Middle frontal gyrus (tissue), 1 donor: ENCODE measurements at regions not wholly inside any gene's neighbourhood (a gene's known extent, or its start where the extent isn't known, plus 50 kb on each side); places are given as distances from the start of the nearest gene placed in this dataset.
"Not testable (repeated sequence)": the region's sequence is repeated elsewhere in the genome, so short reads cannot be mapped to it uniquely, and the experiment has no call there.

Experiments used
- DNase-seq: peaks from one replicate; pipeline ENCODE4 v3.0.0-alpha.2; 2015; ENCODE audit warnings: low spot score; ENCODE audit errors: extremely low spot score

GRCh38 chr10:63919575-63920279 lies 398.5 kb downstream of the REEP3 start:
- no peak for DNase-seq

DNA sequence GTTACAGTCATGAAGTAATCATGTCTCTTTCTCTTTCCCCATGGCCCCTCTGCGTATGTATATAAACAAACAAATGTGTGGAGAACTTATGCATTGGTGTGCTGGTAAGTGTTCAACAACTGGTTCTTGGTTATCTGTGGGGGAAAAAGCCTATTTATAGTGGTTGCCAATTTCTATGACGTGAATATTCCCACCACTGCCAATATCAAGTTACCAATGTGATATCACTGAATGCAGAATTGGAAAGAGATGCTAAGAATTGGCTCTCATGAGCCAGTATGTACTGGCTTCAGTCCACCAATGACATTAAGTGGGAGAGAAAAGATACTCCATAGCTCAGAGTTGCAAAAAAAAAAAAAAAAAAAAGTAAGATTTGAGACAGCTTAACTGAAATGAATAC lies 399.7 kb downstream of the REEP3 start:
- no peak for DNase-seq

DNA sequence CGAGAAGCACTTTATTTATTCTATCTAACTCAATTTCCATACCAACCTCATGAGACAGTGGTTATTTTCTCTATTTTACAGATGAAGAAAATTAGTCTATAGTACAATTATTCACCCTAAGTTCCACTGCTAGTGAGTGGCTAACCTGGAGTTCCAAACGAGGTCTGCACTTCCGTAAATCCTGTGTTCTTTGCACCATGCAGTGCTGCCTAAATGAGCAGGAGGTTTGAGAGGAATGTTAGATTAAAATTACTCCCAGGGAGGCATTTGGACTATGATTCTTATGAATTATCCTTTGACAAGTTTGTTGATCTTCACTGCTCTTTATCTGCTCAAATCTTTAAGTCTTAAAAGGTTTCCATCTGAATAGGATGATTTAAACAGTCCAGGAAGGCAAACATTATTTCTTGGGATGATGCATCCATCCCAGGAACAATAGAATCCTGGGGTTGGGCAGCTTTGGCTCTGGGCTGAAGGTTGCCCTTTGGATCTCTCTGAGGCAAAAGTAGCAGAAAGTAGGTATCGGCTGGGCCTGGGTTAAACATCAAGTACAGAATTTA lies 400.8 kb downstream of the REEP3 start:
- DNase-seq: no peak

DNA sequence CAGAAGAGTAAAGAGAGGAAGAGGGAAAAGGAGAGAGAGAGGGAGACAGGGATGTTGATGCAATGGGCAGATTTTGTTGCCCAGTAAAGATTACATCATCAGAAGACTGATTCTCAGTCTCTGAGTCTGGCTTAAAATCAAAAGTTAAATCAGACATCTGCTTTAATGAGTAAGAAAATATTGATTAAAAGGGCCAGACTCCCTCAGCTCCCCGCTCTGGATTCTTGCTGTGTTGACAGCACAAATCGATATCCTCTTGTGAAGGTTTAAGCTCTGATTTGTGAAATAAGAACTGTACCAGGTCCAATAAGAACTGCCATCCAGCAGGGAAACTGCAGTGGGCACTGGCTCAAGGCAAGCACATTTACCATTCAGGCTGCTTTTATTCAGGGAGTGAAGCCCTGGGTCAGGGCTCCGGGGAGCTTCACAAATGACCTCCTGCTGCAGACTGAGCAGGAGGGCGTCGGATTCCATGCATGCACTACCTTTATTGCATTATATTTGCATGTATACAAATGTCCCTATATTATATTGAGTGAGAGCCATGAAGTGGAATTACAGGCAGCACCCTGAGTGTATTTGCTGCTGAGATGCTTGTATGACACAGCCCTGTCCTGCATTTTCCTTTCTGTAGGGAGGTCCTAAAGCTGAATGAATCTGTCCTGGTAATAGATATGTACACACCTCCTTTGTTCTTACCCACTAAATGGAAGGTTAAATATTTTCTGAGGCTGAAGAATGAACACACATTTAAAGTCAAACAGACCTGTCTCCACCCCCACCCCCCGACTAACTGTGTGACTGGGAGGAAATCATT lies 401.5 kb downstream of the REEP3 start:
- no peak for DNase-seq

DNA sequence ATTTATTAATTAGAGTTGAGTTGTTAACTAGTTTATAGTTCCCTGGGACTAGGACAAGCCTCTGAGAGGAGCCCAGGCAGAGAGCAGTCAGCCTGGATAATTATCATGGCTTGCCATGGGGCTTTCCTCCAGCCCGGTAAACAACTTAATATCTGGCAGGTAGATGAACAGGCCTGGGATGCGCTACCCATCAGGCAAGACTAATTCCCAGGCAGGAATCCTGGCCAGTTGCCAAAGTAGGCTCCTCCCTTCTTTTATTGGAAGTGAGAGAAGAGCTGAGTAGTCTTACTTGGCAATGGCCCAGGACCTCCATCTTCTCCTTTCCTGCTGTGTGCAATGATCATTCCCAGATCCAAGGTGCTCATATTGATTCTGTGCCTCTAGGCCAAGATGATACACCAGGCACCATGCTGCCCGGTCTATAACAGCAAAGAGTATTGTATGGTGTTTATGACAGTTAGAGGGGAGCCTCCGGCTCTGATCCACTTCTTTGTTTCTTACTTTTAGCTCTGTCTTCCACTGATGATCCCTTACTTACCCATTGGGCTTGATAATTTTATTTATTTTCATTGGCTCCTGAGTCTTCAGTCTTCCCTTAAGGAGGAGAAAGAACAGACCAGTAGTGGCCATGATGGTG lies 408.7 kb downstream of the REEP3 start:
- DNase-seq: no peak

GRCh38 chr10:63930584-63930983 lies 409.4 kb downstream of the REEP3 start:
- DNase-seq: no peak

GRCh38 chr10:63935705-63936104 lies 414.5 kb downstream of the REEP3 start:
- DNase-seq: no peak

- DNase-seq: no peak
Observed at GRCh38 chr10:63940277-63940922, 419.2 kb downstream of the REEP3 start.

DNA sequence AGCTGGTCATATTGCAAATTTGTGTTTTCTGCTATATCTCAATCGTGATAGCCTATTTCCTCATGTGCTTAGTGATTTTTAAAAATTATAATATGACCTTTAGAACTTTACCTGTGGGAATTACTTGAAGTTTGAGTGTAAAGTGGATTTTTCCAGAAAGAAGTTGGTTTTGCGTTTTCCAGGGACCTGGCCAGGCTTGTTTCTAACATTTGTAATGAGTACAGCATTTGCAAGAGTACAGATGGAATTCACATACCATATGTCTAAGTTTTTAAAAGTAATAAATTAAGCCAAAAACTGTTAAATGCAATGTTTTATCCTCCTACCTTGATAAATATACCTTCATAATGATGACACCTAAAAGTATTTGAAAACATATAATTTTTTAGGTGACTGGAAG lies 443.2 kb downstream of the REEP3 start:
- no peak for DNase-seq

- DNase-seq: no peak
Observed at GRCh38 chr10:63965846-63966245, 444.6 kb downstream of the REEP3 start.

DNA sequence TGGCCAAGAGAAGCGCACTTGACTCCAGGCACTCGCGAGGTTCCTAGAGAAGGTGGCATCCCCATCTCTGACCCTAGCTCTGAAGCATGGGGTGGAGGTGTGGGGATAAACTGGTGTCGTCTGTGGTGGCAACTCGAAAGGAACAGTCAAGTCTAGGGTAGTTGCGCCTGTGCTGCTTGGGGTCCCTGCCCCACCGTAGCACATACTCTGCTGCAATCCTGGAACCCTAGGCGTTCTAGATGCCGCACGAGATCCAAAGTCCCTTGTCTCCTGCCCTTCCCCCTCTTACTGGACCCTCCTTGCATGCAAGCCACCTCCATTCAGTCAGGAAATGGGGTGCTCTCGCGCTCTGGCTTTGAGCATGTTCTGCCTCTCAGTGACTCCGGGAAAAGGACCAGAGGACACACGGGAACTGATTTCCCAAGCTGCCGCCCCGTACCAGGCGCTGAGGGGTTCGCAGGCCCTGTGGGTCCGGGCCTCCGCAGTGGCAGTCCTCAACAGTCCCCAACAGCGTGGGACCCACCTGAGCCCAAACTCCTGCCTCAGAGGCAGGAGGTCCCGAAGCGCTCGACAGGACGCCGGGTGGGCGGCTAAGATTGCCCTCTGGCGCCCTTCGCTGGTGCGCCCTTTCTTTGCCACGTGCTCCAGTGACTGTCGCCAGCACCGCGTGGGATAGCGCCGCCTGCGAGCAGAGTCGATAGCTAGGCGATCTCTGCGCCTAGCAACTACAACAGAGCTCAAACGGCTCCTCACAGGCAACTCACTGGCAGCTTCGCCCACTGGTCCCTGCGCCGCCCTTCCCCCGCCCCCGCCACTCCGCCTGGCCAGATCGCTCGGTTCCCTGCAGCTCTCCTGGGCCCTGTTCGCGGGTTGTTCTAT lies 452.0 kb downstream of the REEP3 start:
- DNase-seq: no peak

DNA sequence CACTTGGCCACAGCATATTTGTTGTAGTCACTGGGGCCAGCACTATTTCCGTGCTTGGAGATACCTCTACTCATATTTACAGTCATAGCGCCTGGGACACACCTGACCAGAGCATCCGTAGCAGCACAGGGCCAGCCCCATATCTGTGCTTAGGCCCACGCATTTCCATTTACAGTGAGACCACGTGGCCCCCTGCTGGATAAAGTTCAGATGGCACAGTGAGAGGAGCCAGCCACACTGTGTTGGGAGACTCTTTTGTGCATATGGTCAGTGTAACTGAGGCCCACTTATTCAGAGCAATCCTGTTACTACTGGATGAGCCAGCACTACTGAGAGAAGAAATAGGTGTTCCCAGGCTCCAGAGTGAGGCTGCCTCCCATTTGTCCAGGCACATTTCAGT lies 455.3 kb downstream of the REEP3 start:
- DNase-seq: no peak

GRCh38 chr10:63977329-63977923 lies 456.2 kb downstream of the REEP3 start:
- DNase-seq: no peak

DNA sequence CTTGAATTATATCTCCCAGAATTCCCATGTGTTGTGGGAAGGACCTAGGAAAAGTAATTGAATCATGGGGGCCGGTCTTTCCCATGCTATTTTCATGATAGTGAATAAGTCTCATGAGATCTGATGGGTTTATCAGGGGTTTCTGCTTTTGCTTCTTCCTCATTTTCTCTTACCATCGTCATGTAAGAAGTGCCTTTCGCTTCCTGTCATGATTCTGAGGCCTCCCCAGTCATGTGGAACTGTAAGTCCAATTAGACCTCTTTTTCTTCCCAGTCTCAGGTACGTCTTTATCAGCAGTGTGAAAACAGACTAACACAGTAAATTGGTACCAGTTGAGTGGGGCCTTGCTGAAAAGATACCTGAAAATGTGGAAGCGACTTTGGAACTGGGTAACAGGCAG lies 459.7 kb downstream of the REEP3 start:
- not testable (repeated sequence) for DNase-seq

DNA sequence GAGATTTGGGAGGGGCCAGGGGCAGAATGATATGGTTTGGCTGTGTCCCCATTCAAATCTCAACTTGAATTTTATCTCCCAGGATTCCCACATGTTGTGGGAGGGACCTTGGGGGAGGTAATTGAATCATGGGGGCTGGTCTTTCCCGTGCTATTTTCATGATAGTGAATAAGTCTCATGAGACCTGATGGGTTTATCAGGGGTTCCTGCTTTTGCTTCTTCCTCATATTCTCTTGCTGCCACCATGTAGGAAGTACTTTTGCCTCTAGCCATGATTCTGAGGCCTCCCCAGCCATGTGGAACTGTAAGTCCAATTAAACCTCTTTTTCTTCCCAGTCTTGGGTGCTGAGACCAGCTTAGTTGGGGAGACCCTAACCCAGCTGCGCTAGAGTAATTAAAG lies 462.9 kb downstream of the REEP3 start:
- not testable (repeated sequence) for DNase-seq

DNA sequence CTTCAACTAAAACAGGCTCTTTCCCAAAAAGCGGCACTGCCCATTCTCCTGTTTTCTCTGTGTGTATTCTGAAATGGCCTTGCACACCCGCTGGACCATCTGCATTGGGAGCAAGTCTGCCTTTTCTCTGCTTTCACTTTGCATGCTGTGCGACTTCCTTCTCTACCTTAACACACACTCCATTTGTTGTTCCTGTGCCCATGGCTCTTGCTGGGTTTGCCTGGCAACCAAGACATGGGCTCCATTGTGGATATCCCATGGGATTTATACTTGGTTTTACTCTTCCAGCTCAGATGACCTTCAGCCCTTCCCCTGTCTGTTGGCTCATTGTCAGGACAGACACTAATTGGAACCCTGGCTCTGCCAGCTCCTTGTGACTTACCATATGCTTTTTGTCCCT lies 465.3 kb downstream of the REEP3 start:
- DNase-seq: no peak

DNA sequence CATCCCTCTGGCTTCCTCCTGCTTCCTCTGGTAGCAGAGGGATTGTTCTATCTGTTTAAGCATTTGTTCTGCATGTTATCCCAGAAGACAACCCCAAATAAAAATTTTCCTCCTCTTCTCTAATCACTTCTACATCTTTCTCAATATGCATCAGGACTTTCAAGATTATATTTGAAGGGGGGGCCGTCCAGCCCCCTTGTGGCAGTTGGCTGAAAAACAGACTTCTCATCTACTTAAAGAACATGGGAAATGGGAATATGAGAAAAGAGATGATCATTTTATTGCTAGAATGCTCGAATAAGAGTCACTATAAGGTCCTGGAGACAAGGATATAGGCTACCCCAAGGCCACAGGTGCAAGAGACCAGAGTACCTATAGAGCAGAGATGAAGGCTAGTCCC lies 466.0 kb downstream of the REEP3 start:
- no peak for DNase-seq

DNA sequence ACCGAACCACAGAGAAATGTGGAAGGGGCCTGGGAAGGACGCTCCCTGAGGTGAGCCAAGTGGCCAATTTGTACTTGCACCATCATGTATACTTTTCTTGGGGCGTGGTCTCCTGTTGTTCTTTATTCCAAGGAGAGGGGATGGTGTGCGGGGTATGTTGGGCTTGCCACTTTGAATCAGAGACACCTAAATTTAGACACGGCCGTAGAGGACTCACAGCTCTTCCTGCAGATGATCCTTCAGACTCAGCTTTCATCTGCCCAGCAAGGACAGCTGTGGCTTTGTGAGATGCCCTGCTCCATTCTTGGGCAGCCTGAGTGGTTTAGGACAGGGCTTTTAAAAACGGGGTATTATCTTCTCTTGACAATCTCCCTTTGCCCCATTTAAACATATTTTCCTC lies 473.2 kb downstream of the REEP3 start:
- no peak for DNase-seq

GRCh38 chr10:64007157-64007556 lies 486.0 kb downstream of the REEP3 start:
- DNase-seq: no peak

- DNase-seq: no peak
Observed at GRCh38 chr10:64010711-64011110, 489.5 kb downstream of the REEP3 start.
